ENCODE measurements at regions not wholly inside any gene's neighbourhood (a gene's known extent, or its start where the extent isn't known, plus 50 kb on each side); places are given as distances from the start of the nearest gene placed in this dataset.

GRCh38 chr9:682633-683508 is 158.6 kb upstream of the DMRT1 start (continued):
- TF ChIP-seq PREB (CRISPR knock-in tag; IDR thresholded peaks at IDR 0.05) = no peak
- no peak for TF ChIP-seq ZNF337 (CRISPR knock-in tag; IDR thresholded peaks at IDR 0.05; ENCODE audit: borderline replicate concordance, low read depth)

GRCh38 chr9:683509-684021 is 157.9 kb upstream of the DMRT1 start:
- TSS peak; percentile 59 for BruUV-seq (replicated peaks)
- Histone ChIP-seq H4K20me1 (ENCODE audit: insufficient read depth, low read length) (no peaks in the 10 kb centered on the region), H2AFZ (ENCODE audit: low read length) (no peak overlapping the region), H3K27me3 (ENCODE audit: control insufficient read depth in 1 of 2, insufficient read depth in 2 of 2, low read length in 2 of 2) (no peaks in the 10 kb centered on the region; a peak in 1 of 5 replicates), H3K36me3 (replicated peaks in 1 of 2; ENCODE audit: control insufficient read depth in 1 of 2, insufficient read depth in 2 of 2, low read length in 2 of 2) (peaks cover 1 to 11% of the 10 kb centered on the region in 2 experiments; a peak in 2 of 5 replicates), H3K79me2 (ENCODE audit: insufficient read depth, low read length) (peaks cover 68% of the 10 kb centered on the region), H3K4me3 (replicated peaks in 1 of 3; ENCODE audit: insufficient read depth in 1 of 3, low read depth in 2 of 3, low read length in 3 of 3) (peak overlapping the region; percentile 67 to 74 (median 67)), H3K4me1 (ENCODE audit: insufficient read depth, low read length) (peaks cover 79% of the 10 kb centered on the region), H3K9me3 (ENCODE audit: low read length) (no peaks in the 10 kb centered on the region), H3K9ac (ENCODE audit: insufficient read depth, low read depth, low read length) (peak overlapping the region; percentile 85), H3K27ac (ENCODE audit: extremely low read length, insufficient read depth, low read length) (peak overlapping the region; percentile 94), H3K4me2 (ENCODE audit: low read depth, low read length) (peak overlapping the region; percentile 87)
- 3% methylated on average over 2 of the region's 2 CpGs for WGBS (ENCODE audit: low lambda C conversion rate)
- POLR2A ChIA-PET = interaction anchor here (0.9 to 7.1 kb wide), 13 partner anchors 10 to 72 kb away, joined by 3 to 320 read pairs (median 6); no protein-coding TSS in a partner anchor
- in situ Hi-C loops (cut with HindIII; ENCODE audit: extremely low pct_ligation_motif_present, low pct_unique_long_range_greater_than_20kb) (no loop called here), intact Hi-C loops (cut with micrococcal nuclease; ENCODE audit: unreplicated experiment) (loop anchor here (1.0 to 2.0 kb wide), 3 partner anchors 23 to 77 kb away; no protein-coding TSS in a partner anchor)
- DNase-seq (ENCODE audit: low spot score) = no peak
- no peak for FAIRE-seq
- ATAC-seq = no peak
- CTCF ChIA-PET (ENCODE audit: low intra/inter-chr PET ratio, low total read pairs) = no interaction called here
- TF ChIP-seq ZNF296 (CRISPR knock-in tag; conservative IDR thresholded peaks at IDR 0.05) = no peak
- no peak for TF ChIP-seq ZHX2 (IDR thresholded peaks at IDR 0.05; ENCODE audit: low read depth)
- no peak for TF ChIP-seq ZHX2 (CRISPR knock-in tag; IDR thresholded peaks at IDR 0.05; ENCODE audit: borderline replicate concordance)
- no peak for TF ChIP-seq ZNF83 (CRISPR knock-in tag; IDR thresholded peaks at IDR 0.05; ENCODE audit: borderline replicate concordance)
- TF ChIP-seq GPN1 (CRISPR knock-in tag; IDR thresholded peaks at IDR 0.05; ENCODE audit: borderline replicate concordance) = no peak
- no peak for TF ChIP-seq ZKSCAN1 (IDR thresholded peaks at IDR 0.05; ENCODE audit: low read length)
- TF ChIP-seq GABPA (IDR thresholded peaks at IDR 0.05; ENCODE audit: low read depth, low read length) = no peak
- TF ChIP-seq GABPA (CRISPR knock-in tag; IDR thresholded peaks at IDR 0.05; ENCODE audit: low read depth) = no peak
- TF ChIP-seq AGO2 (optimal IDR thresholded peaks at IDR 0.05; ENCODE audit: low read depth, low read length) = peak; percentile 74
- 0 out of 2 replicates have a peak, but pooled peaks have one; percentile 45 for TF ChIP-seq RFXAP (CRISPR knock-in tag; IDR thresholded peaks at IDR 0.05; ENCODE audit: borderline replicate concordance)
- TF ChIP-seq RXRA (CRISPR knock-in tag; IDR thresholded peaks at IDR 0.05) = no peak
- no peak for TF ChIP-seq SMAD9 (CRISPR knock-in tag; IDR thresholded peaks at IDR 0.05)
- TF ChIP-seq HNRNPLL (IDR thresholded peaks at IDR 0.05; ENCODE audit: low read depth, low read length, poor library complexity, severe bottlenecking) = no peak

All from HepG2 (cell line).